HG02571 (cell line): ENCODE measurements at regions not wholly inside any gene's neighbourhood (a gene's known extent, or its start where the extent isn't known, plus 50 kb on each side); places are given as distances from the start of the nearest gene placed in this dataset.

Experiments
- ATAC-seq: cut with Tn5 transposase; IDR thresholded peaks from one replicate; pipeline ENCODE4 v1.9.1; 2021; ENCODE audit warnings: mild to moderate bottlenecking, moderate library complexity; ENCODE audit not compliant: unreplicated experiment

- no peak for ATAC-seq
Observed at GRCh38 chr1:229991104-229991513, 75.9 kb upstream of the GALNT2 start.

- ATAC-seq = no peak
Observed at GRCh38 chr1:229991724-229992333, 75.2 kb upstream of the GALNT2 start.

- ATAC-seq = no peak
Observed at GRCh38 chr1:229993060-229993459, 74.0 kb upstream of the GALNT2 start.

- no peak for ATAC-seq
Observed at GRCh38 chr1:229993894-229994293, 73.1 kb upstream of the GALNT2 start.

GRCh38 chr1:229999004-229999670, 67.9 kb upstream of the GALNT2 start:
- ATAC-seq = no peak

GRCh38 chr1:230000493-230001184, 66.4 kb upstream of the GALNT2 start:
- ATAC-seq = no peak

GRCh38 chr1:230002164-230002803, 64.8 kb upstream of the GALNT2 start:
- ATAC-seq = no peak

GRCh38 chr1:230003409-230003808, 63.6 kb upstream of the GALNT2 start:
- ATAC-seq = no peak

- ATAC-seq = peak; percentile 61
Observed at GRCh38 chr1:230005040-230005439, 62.0 kb upstream of the GALNT2 start.

GRCh38 chr1:230008721-230009120, 58.3 kb upstream of the GALNT2 start:
- no peak for ATAC-seq

GRCh38 chr1:230009611-230010313, 57.3 kb upstream of the GALNT2 start:
- ATAC-seq = no peak

GRCh38 chr1:230010603-230011332, 56.3 kb upstream of the GALNT2 start:
- no peak for ATAC-seq

- ATAC-seq = no peak
Observed at GRCh38 chr1:230011333-230012092, 55.5 kb upstream of the GALNT2 start.

- ATAC-seq = no peak
Observed at GRCh38 chr1:230012093-230012393, 55.0 kb upstream of the GALNT2 start.

- ATAC-seq = no peak
Observed at GRCh38 chr1:230012741-230013140, 54.3 kb upstream of the GALNT2 start.

GRCh38 chr1:230016159-230016558, 50.9 kb upstream of the GALNT2 start:
- no peak for ATAC-seq
